Peyer's patch (tissue), 4 donors: ENCODE measurements at regions not wholly inside any gene's neighbourhood (a gene's known extent, or its start where the extent isn't known, plus 50 kb on each side); places are given as distances from the start of the nearest gene placed in this dataset.

ENCODE experiments used
- DNase-seq, 3 donors: peaks; one replicate each; pipeline ENCODE4 v3.0.0-alpha.2; 2017 to 2019
- H3K27ac ChIP-seq, 4 donors: fragments of 200-600 bp; sonication (generic); one replicate each; pipeline ENCODE4 v1.5.1; 2016 to 2019
- H3K27me3 ChIP-seq, 2 donors: fragments of 200-600 bp; sonication (generic); one replicate each; pipeline ENCODE4 v1.5.1; 2019
- H3K36me3 ChIP-seq, 3 donors: fragments of 200-600 bp; sonication (generic); one replicate each; pipeline ENCODE4 v1.5.1; 2016 to 2019
- H3K4me1 ChIP-seq, 4 donors: fragments of 200-600 bp; sonication (generic); one replicate each; pipeline ENCODE4 v1.5.1; 2016 to 2019
- H3K4me3 ChIP-seq, 4 donors: fragments of 200-600 bp; sonication (generic); 1 replicate in 3 of 4; 2 replicates in 1 of 4; pipeline ENCODE4 v1.5.1; 2016 to 2019; ENCODE audit warnings: mild to moderate bottlenecking in 1 of 4
- H3K9me3 ChIP-seq, 4 donors: fragments of 200-600 bp; sonication (generic); one replicate each; pipeline ENCODE4 v1.5.1; 2016 to 2019; ENCODE audit warnings: mild to moderate bottlenecking in 1 of 4
- POLR2A ChIP-seq, 2 donors: fragments of 450-650 bp; IDR thresholded peaks; one replicate each; pipeline ENCODE4 v1.5.1; 2017; ENCODE audit warnings: antibody characterized with exemption in 2 of 2, mild to moderate bottlenecking in 2 of 2, moderate library complexity in 2 of 2
- TF ChIP-seq, protein P1 (sequence below), 6 experiments: fragments of 450-650 bp in 4 of 6; fragments of 200-600 bp in 2 of 6; sonication (generic) in 1 of 6; IDR thresholded peaks; one replicate each; pipeline ENCODE4 v1.5.1; 2017 to 2019; ENCODE audit warnings: antibody characterized with exemption in 6 of 6, mild to moderate bottlenecking in 3 of 6, moderate library complexity in 1 of 6

DNA sequence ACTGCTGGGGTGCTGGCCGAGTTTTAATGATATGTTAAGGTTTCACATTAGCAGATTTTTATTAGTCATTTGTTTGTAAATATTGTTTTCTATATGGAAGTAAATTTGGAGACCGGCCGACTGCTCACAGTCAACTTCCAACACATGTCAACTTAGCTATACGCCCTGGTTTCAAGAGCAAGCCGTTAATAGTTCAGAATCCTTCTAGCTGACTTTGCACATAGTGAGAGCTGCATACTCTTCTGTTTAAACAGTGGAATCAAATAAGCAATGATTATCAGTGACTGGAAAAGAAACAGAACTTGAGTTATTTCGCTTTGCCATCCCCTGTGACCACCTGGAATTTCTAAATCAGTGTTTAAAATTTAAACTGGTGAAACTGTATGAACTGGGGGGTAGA, 109.9 kb downstream of the PFKFB3 start:
- Histone ChIP-seq H3K9me3 (no peaks in the 10 kb centered on the region), H3K27ac (no peak overlapping the region), H3K4me3 (no peak overlapping the region), H3K27me3 (no peaks in the 10 kb centered on the region), H3K36me3 (no peaks in the 10 kb centered on the region), H3K4me1 (no peaks in the 10 kb centered on the region)
- no peak for DNase-seq
- TF ChIP-seq POLR2A (IDR thresholded peaks at IDR 0.05) = no peak
- TF ChIP-seq, protein P1, sequence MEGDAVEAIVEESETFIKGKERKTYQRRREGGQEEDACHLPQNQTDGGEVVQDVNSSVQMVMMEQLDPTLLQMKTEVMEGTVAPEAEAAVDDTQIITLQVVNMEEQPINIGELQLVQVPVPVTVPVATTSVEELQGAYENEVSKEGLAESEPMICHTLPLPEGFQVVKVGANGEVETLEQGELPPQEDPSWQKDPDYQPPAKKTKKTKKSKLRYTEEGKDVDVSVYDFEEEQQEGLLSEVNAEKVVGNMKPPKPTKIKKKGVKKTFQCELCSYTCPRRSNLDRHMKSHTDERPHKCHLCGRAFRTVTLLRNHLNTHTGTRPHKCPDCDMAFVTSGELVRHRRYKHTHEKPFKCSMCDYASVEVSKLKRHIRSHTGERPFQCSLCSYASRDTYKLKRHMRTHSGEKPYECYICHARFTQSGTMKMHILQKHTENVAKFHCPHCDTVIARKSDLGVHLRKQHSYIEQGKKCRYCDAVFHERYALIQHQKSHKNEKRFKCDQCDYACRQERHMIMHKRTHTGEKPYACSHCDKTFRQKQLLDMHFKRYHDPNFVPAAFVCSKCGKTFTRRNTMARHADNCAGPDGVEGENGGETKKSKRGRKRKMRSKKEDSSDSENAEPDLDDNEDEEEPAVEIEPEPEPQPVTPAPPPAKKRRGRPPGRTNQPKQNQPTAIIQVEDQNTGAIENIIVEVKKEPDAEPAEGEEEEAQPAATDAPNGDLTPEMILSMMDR (IDR thresholded peaks at IDR 0.05) = no peak

DNA sequence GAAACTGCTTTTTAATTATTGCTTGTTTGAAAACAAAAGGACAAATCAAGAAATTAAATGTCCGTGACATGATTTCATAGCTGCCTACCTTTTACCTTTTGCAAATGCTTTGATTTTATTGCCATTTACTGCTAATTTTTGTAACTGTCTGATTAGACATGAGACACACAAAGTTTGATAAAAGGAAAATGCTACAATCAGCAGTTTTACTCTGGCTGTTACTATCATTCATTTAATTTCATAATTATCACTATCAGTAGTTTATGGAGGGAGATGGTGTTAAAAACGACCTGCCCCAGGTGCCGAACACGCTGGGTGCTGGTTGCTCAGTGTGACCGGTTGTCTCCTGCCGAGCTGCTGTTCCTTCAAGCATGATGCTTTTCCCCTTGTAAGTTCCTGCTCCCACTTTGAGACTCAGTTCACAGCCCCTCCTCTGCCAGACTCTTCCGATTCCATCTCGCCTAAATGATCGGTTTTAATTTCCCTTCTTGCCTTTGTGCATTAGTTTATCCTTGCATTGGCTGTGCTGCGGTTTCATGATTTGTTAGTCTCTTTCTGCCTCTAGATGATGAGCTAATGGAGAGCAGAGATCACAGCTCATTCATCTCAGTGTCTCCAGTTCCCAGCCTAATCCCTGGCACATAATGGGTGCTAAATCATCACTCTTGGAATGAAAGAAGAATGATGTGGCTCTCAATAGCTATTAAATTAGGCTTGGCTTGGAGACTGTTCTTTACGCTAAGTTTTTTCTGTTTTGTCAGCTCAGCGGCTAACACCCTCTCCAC, 110.6 kb downstream of the PFKFB3 start:
- Histone ChIP-seq H3K27me3 (no peaks in the 10 kb centered on the region), H3K4me1 (no peaks in the 10 kb centered on the region), H3K4me3 (no peak overlapping the region), H3K9me3 (no peaks in the 10 kb centered on the region), H3K36me3 (no peaks in the 10 kb centered on the region), H3K27ac (no peak overlapping the region)
- no peak for DNase-seq
- no peak for TF ChIP-seq POLR2A (IDR thresholded peaks at IDR 0.05)
- TF ChIP-seq, protein P1 (IDR thresholded peaks at IDR 0.05) = no peak

DNA sequence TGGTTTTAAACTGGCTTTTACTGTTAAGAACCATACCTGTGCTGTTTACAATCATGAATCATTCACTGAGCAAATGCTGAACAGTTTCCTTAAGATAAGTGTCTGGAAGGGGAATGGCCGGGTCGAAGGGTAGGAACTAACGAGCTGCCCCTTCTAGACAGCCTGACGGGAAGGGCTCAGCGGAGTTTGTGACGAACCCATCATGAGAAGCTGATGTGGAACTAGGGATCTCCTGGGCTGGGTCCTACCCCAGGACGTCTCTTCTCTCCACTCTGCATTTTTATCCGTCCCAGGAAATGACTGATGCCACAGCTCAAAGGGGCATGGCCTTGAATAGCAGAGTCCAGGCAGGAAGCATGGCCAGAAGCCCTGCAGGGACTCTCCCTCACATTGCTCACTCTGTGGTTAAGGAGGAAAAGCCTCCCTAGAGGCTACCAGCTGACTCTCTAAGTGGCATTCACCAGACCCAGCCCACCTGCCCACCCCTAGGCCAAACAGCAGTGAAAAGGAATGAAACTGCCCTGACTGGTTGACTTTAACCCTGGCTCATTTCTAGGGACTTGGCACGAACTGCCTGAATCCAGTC, 112.0 kb downstream of the PFKFB3 start:
- Histone ChIP-seq H3K9me3 (no peaks in the 10 kb centered on the region), H3K27me3 (no peaks in the 10 kb centered on the region), H3K4me1 (no peaks in the 10 kb centered on the region), H3K4me3 (no peak overlapping the region), H3K27ac (no peak overlapping the region), H3K36me3 (no peaks in the 10 kb centered on the region)
- peak in 2 of 3 donors; percentile 52 to 56 for DNase-seq
- no peak for TF ChIP-seq POLR2A (IDR thresholded peaks at IDR 0.05)
- TF ChIP-seq, protein P1 (IDR thresholded peaks at IDR 0.05) = no peak

DNA sequence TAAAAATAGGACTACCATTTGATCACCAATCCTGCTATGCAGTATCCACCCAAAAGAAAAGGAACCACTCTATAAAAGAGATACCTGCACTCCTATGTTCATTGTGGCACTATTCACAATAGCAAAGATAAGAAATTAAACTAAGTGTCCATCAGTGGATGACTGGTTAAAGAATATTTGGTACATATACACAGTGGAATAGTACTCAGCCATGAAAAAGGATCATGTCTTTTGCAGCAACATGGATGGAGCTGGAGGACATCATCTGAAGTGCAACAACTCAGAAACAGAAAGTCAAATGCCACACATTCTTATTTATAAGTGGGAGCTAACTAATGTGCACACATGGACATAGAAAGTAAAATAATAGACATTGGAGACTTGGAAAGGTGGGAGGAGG, 116.4 kb downstream of the PFKFB3 start:
- TF ChIP-seq, protein P1 (IDR thresholded peaks at IDR 0.05) = no peak
- TF ChIP-seq POLR2A (IDR thresholded peaks at IDR 0.05) = no peak
- Histone ChIP-seq H3K36me3 (no peaks in the 10 kb centered on the region), H3K9me3 (no peaks in the 10 kb centered on the region), H3K4me3 (no peak overlapping the region), H3K27ac (no peak overlapping the region), H3K4me1 (peaks cover 0 to 6% (median 0%) of the 10 kb centered on the region in 4 donors), H3K27me3 (no peaks in the 10 kb centered on the region)
- DNase-seq = no peak

DNA sequence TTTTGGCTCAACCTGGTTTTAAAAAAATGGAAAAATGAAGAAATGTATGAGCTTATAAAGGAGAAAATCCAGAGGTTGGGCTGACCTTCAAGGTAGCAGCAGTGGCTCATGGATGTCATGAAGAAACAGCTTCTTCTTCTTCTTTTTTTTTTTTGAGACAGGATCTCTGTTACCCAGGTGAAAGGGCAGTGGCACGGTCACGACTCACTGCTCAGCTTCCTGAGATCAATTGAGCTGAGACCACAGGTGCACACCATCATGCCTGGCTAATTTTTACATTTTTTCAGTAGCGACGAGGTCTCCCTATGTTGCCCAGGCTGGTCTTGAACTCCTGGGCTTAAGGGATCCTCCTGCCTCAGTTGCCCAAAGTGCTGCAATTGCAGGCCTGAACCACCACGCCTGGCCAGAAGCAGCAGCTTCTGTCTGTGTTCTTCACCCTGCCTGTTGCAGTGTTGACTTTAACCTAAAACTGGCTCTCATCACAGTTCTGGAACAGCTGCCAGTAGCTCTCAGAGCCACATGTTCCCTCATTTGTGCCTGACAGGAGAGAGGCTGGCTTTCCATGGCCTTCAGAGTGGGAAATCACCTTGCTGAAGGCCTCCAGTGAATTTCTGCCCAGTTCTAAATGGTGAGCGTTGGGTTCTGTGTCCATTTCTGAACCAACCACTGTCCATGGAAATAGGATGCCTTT, 117.7 kb downstream of the PFKFB3 start:
- no peak for TF ChIP-seq POLR2A (IDR thresholded peaks at IDR 0.05)
- TF ChIP-seq, protein P1 (IDR thresholded peaks at IDR 0.05) = no peak
- no peak overlapping the region for H3K4me3 ChIP-seq

More for the DNA sequence above, 117.7 kb downstream of the PFKFB3 start:
- DNase-seq = peak in 2 of 3 donors; percentile 80 to 82
- no peak overlapping the region for H3K27ac ChIP-seq
- H3K4me1 ChIP-seq = peaks cover 0 to 6% (median 0%) of the 10 kb centered on the region in 4 donors
- no peaks in the 10 kb centered on the region for H3K9me3 ChIP-seq
- H3K27me3 ChIP-seq = no peaks in the 10 kb centered on the region
- no peaks in the 10 kb centered on the region for H3K36me3 ChIP-seq
